Stimulated activated naive CD8-positive, alpha-beta T cell treated with anti-CD3 and anti-CD28 coated beads, Interleukin-15, amount 100 ng/mL, for 72 hours (primary cell): ENCODE measurements at regions not wholly inside any gene's neighbourhood (a gene's known extent, or its start where the extent isn't known, plus 50 kb on each side); places are given as distances from the start of the nearest gene placed in this dataset.
"Not testable (repeated sequence)": the region's sequence is repeated elsewhere in the genome, so short reads cannot be mapped to it uniquely, and the experiment has no call there.

Experiments
- ATAC-seq: fragments of 150-1000 bp; cut with Tn5 transposase; 2 replicates; pipeline ENCODE4 v1.10.0; 2021; ENCODE audit warnings: mild to moderate bottlenecking, moderate library complexity
- DNase-seq, 2 donors: peaks; one replicate each; pipeline ENCODE4 v3.0.0; 2021 to 2022
- H3K27ac Mint-ChIP-seq, 2 donors: one replicate each; pipeline ENCODE4 v1.8.0; 2022; ENCODE audit warnings: mild to moderate bottlenecking in 2 of 2, mixed read lengths in 2 of 2, moderate library complexity in 2 of 2
- H3K27me3 Mint-ChIP-seq: one replicate; pipeline ENCODE4 v1.8.0; 2022; ENCODE audit warnings: mixed read lengths
- H3K4me1 Mint-ChIP-seq: one replicate; pipeline ENCODE4 v1.8.0; 2022; ENCODE audit warnings: mild to moderate bottlenecking, mixed read lengths
- H3K4me3 Mint-ChIP-seq, 2 donors: one replicate each; pipeline ENCODE4 v1.8.0; 2022; ENCODE audit warnings: mild to moderate bottlenecking in 2 of 2, mixed read lengths in 2 of 2, moderate library complexity in 1 of 2
- H3K9me3 Mint-ChIP-seq, 2 donors: one replicate each; pipeline ENCODE4 v1.8.0; 2022; ENCODE audit warnings: mixed read lengths in 2 of 2

- Mint-ChIP-seq H3K27me3 (peaks cover 26% of the 10 kb centered on the region), H3K27ac (no peak overlapping the region), H3K9me3 (peaks cover 3 to 15% of the 10 kb centered on the region in 2 donors), H3K4me3 (no peak overlapping the region), H3K4me1 (no peaks in the 10 kb centered on the region)
- DNase-seq (no peak), ATAC-seq (no peak)
Measured at GRCh38 chr3:171915275-171915674, 72.1 kb downstream of the TMEM212 start.

GRCh38 chr3:171916888-171917287 is 73.7 kb downstream of the TMEM212 start:
- peaks cover 12 to 21% of the 10 kb centered on the region in 2 donors for H3K9me3 Mint-ChIP-seq
- H3K27me3 Mint-ChIP-seq = peaks cover 26% of the 10 kb centered on the region
- no peaks in the 10 kb centered on the region for H3K4me1 Mint-ChIP-seq
- ATAC-seq = no peak
- DNase-seq = no peak
- H3K4me3 Mint-ChIP-seq = no peak overlapping the region
- H3K27ac Mint-ChIP-seq = no peak overlapping the region

GRCh38 chr3:171922629-171923028 is 79.5 kb downstream of the TMEM212 start:
- not testable (repeated sequence) for ATAC-seq, DNase-seq, H3K4me1 Mint-ChIP-seq, H3K27ac Mint-ChIP-seq, H3K4me3 Mint-ChIP-seq
- peaks cover 23% of the 10 kb centered on the region for H3K27me3 Mint-ChIP-seq
- H3K9me3 Mint-ChIP-seq = peaks cover 29 to 36% of the 10 kb centered on the region in 2 donors

GRCh38 chr3:171923668-171924067 is 80.5 kb downstream of the TMEM212 start:
- DNase-seq, ATAC-seq, H3K27ac Mint-ChIP-seq, H3K4me3 Mint-ChIP-seq, H3K4me1 Mint-ChIP-seq: not testable (repeated sequence)
- Mint-ChIP-seq H3K27me3 (peaks cover 19% of the 10 kb centered on the region), H3K9me3 (peaks cover 29 to 36% of the 10 kb centered on the region in 2 donors)

GRCh38 chr3:171924864-171925263 is 81.7 kb downstream of the TMEM212 start:
- not testable (repeated sequence) for H3K4me3 Mint-ChIP-seq, H3K4me1 Mint-ChIP-seq, H3K27ac Mint-ChIP-seq, ATAC-seq, H3K27me3 Mint-ChIP-seq, DNase-seq
- peaks cover 29 to 36% of the 10 kb centered on the region in 2 donors for H3K9me3 Mint-ChIP-seq

- Mint-ChIP-seq H3K9me3 (no peaks in the 10 kb centered on the region), H3K27me3 (no peaks in the 10 kb centered on the region), H3K4me1 (peaks cover 5% of the 10 kb centered on the region), H3K27ac (no peak overlapping the region), H3K4me3 (no peak overlapping the region)
- ATAC-seq (no peak), DNase-seq (no peak)
Measured at GRCh38 chr3:171932153-171932611, 89.0 kb downstream of the TMEM212 start.

GRCh38 chr3:171933441-171933840 is 90.3 kb downstream of the TMEM212 start:
- H3K27ac Mint-ChIP-seq = no peak overlapping the region
- H3K27me3 Mint-ChIP-seq = no peaks in the 10 kb centered on the region
- ATAC-seq = no peak
- DNase-seq = no peak
- no peaks in the 10 kb centered on the region for H3K9me3 Mint-ChIP-seq
- H3K4me1 Mint-ChIP-seq = peaks cover 10% of the 10 kb centered on the region
- H3K4me3 Mint-ChIP-seq = no peak overlapping the region

- ATAC-seq = no peak
Measured at GRCh38 chr3:171935261-171936123, 92.3 kb downstream of the TMEM212 start.

GRCh38 chr3:171936191-171936841 is 93.2 kb downstream of the TMEM212 start:
- peak; percentile 35 for ATAC-seq
- H3K27ac Mint-ChIP-seq = no peak overlapping the region
- no peaks in the 10 kb centered on the region for H3K9me3 Mint-ChIP-seq
- no peak for DNase-seq
- H3K27me3 Mint-ChIP-seq = no peaks in the 10 kb centered on the region
- H3K4me3 Mint-ChIP-seq = no peak overlapping the region
- peaks cover 10% of the 10 kb centered on the region for H3K4me1 Mint-ChIP-seq

More at GRCh38 chr3:171935261-171936123, 92.3 kb downstream of the TMEM212 start:
- H3K9me3 Mint-ChIP-seq = no peaks in the 10 kb centered on the region
- peaks cover 10% of the 10 kb centered on the region for H3K4me1 Mint-ChIP-seq
- no peak overlapping the region for H3K4me3 Mint-ChIP-seq
- no peaks in the 10 kb centered on the region for H3K27me3 Mint-ChIP-seq
- no peak for DNase-seq
- no peak overlapping the region for H3K27ac Mint-ChIP-seq

GRCh38 chr3:171939578-171939977 is 96.4 kb downstream of the TMEM212 start:
- ATAC-seq = no peak
- Mint-ChIP-seq H3K9me3 (no peaks in the 10 kb centered on the region), H3K27me3 (no peaks in the 10 kb centered on the region), H3K4me3 (no peak overlapping the region), H3K27ac (no peak overlapping the region), H3K4me1 (peaks cover 10% of the 10 kb centered on the region)
- DNase-seq = no peak

GRCh38 chr3:171940151-171940649 is 97.1 kb downstream of the TMEM212 start:
- ATAC-seq (no peak), DNase-seq (no peak)
- H3K4me3 Mint-ChIP-seq = no peak overlapping the region
- no peaks in the 10 kb centered on the region for H3K27me3 Mint-ChIP-seq
- H3K27ac Mint-ChIP-seq = peak overlapping the region in 1 of 2 donors; percentile 86
- no peaks in the 10 kb centered on the region for H3K9me3 Mint-ChIP-seq
- H3K4me1 Mint-ChIP-seq = peaks cover 10% of the 10 kb centered on the region

- Mint-ChIP-seq H3K27ac (no peak overlapping the region), H3K4me3 (no peak overlapping the region), H3K27me3 (no peaks in the 10 kb centered on the region), H3K9me3 (no peaks in the 10 kb centered on the region), H3K4me1 (no peaks in the 10 kb centered on the region)
- DNase-seq (no peak), ATAC-seq (no peak)
Measured at GRCh38 chr3:171943262-171944117, 95.9 kb upstream of the FNDC3B start.

- DNase-seq (no peak), ATAC-seq (no peak)
- Mint-ChIP-seq H3K27ac (no peak overlapping the region), H3K9me3 (no peaks in the 10 kb centered on the region), H3K4me1 (no peaks in the 10 kb centered on the region), H3K27me3 (no peaks in the 10 kb centered on the region), H3K4me3 (no peak overlapping the region)
Measured at GRCh38 chr3:171944118-171945016, 95.0 kb upstream of the FNDC3B start.

- Mint-ChIP-seq H3K4me3 (no peak overlapping the region), H3K9me3 (no peaks in the 10 kb centered on the region), H3K27me3 (peaks cover 7% of the 10 kb centered on the region), H3K27ac (no peak overlapping the region), H3K4me1 (peaks cover 6% of the 10 kb centered on the region)
- DNase-seq (no peak), ATAC-seq (no peak)
Measured at GRCh38 chr3:171948674-171949073, 90.7 kb upstream of the FNDC3B start.
